Astrocyte of the hippocampus (primary cell): ENCODE measurements at regions not wholly inside any gene's neighbourhood (a gene's known extent, or its start where the extent isn't known, plus 50 kb on each side); places are given as distances from the start of the nearest gene placed in this dataset.
"Not testable (repeated sequence)": the region's sequence is repeated elsewhere in the genome, so short reads cannot be mapped to it uniquely, and the experiment has no call there.

Experiments used
- DNase-seq: peaks from one replicate; pipeline ENCODE4 v3.0.0; 2011; ENCODE audit warnings: low read depth, low spot score

DNA sequence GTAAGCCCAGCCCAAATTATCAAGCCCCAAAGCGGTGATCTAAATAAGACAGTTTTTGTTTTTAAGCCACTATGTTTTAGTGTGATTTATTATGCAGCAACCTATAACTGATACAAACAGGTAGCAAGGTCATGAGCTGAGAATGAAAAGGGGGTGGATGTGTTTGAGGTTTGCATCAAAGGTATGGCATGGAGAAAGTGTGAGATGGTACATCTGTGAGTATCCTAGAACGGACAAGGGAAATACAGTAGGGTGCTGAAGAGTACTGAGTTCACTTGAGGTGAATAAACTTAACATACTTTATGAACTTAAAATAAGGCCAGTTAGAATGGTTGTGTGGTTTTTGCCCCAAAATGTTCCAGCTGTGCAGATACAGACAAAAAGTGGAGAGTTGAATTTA lies 286.0 kb upstream of the B3GALT2 start:
- no peak for DNase-seq

DNA sequence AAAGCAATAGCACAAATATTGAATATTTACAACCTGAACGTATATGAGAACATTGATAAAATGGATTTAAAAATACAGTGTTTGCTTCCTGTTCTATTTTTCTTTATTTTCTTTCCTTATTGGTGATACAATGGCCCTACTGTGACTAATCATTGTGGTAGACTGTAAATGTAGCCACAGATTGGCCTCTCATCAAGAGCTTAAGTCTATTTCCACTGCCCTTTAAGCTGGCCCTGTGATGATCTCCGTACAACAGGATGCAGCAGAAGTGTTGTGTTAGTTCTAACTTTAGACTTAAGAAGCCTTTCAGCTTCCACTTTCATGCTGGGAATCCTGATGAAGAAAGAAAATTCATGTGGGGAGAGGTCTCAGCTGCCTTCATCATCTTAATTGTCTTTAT lies 285.6 kb upstream of the B3GALT2 start:
- peak; percentile 56 for DNase-seq

DNA sequence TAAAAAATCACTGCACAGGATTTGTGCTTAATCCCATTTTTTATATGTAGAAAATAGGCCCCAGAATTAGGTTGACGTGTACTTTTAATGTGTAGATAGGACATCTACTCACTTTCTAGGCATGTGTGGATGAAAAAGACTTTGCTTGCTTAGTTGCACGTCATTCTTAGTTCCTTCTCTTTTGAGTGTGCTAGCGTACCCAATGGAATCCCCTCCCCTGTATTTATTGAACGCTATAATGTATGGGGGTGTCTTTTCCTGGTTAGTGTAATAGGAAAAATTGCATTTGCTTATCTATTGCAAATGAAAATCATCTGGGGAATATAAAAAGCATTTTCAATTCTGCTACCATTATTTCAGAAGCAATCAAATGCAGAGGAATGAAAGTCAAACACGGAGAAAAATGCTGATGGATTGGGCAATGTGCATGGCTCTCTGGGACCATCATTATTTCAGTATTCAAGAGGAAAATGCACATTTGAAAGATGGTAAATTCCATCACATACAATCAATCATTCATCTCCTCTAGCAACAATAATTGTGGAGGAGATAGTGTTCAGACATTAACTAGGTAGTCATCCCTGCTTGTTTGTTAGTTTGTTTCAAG lies 277.0 kb upstream of the B3GALT2 start:
- DNase-seq, result no peak

DNA sequence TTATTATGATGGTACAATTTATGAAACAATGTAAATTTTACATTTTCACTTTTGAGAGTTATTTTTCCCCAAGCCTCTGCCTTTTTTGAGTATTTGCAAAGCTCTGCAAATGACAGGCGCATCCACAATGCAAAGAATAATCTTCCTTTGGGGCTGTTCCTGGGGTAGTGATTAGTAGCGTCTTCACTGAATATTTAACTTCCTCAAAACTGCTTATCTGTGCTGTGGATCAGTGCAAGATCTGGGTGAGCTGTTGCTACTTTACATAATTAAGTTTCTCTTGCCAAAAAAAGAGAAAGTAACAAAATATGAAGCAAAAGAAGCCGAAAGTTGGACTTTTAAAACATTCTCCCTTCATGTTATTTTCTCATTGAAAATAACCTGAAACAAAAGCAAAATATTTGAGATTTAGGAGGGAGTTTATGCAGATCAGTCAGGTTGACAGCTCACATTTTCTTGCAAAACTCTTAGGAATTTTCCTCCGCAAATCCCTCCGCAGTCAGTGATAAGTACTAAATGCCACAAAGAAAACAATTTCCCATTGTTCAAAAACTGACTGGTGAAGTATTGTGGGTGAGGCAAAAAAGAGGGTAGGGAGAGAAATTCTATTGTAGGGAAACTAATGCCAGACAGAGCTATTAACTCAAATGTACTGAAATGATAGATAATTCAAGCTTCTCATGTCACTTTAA lies 276.4 kb upstream of the B3GALT2 start:
- peak; percentile 78 for DNase-seq

DNA sequence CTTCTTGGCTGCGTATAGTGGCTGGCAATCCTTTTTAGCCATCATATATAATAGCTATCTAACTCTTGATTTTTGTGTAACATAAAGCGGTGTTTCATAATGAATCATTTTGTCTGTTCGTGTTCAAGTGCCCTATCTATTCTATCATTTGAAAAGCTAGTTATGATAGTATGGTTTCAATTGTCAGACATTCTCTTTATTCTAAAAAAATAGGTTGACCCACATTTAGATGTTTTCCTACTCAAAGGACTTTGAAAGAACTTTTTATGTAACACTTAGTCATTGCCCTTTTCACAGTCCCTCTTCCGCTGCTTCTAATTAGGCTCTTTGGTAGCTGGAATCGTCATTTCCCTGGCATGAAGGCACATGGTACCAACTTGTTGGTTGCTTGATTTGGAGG lies 272.2 kb upstream of the B3GALT2 start:
- peak; percentile 13 for DNase-seq

DNA sequence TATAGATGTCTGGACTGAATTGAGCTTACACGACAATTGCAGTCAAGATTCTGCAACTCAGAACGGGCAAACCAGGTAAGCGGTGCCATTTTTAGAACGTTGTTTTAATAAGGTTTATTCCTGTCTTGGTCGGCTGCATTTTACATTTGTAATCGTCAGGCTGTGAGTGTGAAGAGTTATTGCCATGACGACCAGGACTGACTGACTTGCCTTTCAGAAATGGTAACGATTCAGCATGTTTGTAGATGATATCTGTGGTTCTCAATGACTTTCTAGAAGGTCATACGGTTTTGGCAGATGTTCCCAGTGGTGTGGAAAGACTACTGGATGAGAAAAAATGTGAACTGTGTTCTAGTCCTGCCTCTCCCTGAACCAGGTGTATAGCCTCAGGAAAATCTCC lies 271.3 kb upstream of the B3GALT2 start:
- peak; percentile 5 for DNase-seq

DNA sequence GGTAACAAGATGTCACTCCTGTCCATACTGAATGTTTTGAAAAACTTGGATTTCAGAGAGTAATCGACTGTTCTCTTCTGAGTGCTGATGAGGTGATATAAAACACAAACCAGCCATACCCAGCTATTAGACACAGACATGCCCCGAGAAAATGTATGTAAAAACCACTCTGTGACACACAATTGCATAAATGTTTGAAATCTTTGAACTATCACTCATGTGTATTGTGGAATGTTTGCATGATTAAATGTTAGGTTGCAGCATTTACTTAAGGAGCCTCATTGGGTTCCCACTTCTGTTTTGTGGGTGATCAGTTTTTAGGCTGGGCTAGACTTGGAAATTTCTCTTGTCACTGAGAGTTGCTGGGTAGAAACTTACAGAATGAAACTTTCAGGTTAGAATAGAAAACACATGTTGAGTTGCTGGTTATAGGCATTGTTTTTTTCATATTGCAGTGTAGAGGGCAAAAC lies 270.4 kb upstream of the B3GALT2 start:
- peak; percentile 2 for DNase-seq

DNA sequence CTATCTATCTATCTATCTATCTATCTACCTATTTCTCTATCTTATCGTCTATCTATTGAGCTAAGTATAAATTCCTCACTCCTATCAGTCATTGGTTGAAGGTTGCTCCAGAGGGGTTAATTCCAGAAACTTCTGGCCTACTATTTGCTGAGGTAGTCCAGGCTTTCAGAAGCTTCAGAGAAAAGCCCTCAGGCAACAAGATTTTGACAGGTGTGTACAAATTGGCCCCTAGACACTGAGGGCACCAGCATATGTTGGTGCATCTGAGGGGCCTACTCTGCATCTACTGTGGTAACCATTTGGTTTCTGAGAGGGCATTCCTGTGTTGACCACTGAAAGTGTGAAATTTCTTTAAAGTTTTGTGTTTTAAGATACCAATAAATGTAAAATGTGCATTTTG lies 265.2 kb upstream of the B3GALT2 start:
- no peak for DNase-seq

DNA sequence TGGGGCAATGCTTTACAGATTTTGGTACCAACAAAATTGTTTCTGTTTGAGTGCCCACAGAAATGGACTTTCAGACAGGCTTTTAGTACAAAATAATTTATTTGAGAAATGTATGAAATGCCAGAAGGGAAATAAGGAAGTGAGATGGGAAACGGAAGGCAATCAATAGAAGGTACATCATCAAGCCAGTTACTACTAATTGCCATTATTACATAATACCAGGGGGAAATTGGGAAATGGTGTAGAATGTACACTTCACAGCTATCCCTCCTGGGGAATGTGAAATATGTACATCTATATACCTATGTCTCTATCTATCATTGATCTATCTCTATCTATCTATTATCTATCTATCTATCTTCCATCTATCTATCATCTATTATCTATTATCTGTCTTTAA lies 264.6 kb upstream of the B3GALT2 start:
- DNase-seq, result no peak

DNA sequence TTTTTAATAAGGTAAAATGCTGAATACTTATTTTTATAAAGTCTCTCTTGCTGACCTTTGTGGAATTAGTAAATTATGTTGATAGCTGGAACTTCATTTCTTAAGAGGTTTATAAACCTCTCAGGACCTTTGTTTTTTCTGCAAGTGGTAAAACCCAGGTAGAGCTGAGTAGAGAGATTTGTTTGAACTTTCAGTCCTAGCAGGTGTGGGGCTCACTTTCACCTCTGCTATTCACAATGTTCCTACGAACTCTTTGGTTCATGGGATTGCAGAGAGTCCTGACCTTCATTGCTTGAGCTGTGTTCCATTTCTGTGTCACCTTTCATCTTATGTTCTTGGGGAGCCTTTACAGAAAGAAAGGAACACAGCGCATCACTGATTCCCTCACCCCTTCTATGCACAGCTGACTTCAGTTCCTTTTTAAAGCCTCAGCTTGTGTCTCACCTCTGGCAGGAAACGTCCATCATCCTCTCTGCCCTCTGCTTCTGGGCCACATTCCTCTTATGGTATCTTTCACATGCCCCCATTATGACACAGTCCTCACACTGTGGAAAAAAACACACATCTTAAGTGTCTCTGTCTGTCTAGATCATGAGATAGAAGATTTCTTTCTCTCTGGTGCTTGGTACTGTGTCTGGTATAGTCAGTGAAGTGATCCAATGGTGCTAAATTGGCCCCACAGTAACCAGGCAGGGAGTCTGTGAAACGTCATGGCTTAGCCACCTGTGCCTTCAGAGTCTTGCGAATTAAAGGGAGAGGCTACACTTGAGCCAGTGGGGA lies 262.5 kb upstream of the B3GALT2 start:
- DNase-seq, result no peak

DNA sequence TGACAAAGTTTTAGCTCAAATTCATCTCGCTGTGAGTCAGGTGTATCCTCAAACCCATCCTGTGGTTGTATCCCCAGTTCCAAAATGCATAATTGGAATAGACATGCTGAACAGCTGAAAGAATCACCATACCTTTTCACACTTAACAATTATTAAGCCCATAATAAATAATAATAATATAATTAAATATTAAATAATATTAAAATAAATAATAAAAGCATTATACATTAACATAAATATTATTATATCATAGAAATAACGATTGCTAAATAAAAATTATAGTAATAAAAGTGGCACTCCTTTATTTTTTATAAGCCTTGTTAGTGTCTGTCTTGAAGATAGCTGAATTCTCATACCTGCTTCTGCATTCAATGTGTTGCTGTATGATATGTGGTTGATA lies 257.5 kb upstream of the B3GALT2 start:
- no peak for DNase-seq

DNA sequence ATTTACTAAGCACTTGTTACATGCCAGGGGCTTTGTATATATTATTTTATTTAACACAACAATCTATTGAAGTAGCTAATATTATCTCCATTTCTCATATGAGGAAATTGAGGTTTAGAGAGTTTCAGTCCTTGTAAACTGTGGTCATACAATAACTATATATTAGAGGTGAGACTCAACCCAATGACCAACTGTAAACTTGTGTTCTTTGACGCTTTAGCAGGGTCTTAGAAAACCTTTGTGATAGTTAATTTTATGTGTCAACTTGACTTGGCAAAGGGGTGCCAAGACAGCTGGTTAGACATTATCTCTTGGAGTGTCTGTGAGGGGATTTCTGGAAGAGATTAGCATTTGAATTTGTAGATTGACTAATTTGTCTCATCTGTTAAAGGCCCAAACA lies 252.4 kb upstream of the B3GALT2 start:
- DNase-seq, result no peak

DNA sequence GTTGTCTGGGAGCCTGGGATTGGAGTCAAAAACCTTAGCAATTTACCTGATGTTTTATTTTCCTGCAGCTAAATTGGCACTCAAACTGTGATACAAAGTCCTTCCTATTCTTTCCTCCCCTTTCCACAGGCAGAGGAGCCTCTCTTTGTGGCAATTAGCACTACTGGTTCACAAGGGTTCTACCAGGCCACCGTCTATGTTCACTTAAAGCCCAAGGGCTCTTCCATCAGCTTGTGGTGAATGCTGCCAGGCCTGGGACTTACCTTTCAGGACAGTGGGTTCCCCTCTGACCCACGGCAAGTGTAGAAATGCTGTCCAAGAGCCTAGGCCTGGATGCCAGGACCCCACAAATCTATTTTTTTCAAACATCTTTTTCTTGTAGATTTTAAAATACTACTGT lies 251.9 kb upstream of the B3GALT2 start:
- no peak for DNase-seq

DNA sequence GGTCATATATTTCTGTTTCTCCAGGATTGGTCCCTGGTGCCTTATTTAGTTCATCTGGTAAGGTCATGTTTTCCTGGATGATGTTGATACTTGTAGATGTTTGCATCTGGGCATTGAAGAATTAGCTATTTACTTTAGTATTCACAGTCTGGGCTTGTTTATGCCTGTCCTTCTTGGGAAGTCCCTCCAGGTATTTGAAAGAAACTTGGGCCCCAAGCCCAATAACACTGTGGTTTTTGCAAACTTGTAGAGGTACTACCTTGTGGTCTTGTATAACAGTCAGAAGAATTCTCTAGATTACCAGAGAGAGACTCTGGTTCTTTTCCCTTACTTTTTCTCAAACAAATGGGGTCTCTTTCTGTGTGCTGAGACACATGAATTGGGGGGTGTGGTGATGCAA lies 251.4 kb upstream of the B3GALT2 start:
- peak; percentile 16 for DNase-seq

DNA sequence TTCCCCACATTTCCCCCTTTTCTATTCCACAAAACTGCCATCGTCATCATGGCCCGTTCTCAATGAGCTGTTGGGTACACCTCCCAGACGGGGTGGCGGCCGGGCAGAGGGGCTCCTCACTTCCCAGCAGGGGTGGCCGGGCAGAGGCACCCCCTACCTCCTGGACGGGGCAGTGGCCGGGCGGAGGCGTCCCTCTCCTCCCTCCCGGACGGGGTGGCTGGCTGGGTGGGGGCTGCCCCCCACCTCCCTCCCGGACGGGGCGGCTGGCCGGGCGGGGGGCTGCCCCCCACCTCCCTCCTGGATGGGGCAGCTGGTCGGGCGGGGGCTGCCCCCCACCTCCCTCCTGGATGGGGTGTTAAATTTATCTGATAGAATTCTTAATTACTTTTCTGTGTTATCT lies 250.9 kb upstream of the B3GALT2 start:
- DNase-seq, result not testable (repeated sequence)

DNA sequence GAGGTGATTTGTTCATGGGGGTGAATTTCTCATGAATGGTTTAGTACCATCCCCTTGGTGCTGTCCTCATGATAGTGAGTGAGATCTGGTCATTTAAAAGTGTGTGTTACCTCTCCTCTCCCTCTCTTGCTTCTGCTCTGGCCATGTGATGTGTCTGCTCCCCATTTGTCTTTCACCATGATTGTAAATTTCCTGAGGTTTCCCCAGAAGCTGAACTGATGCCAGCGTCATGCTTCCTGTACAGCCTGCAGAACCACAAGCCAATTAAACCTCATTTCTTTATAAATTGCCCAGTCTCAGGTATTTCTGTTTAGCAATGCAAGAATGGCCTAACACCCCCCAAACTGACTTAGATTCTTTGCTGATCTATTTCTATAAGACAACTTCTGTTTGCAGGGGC lies 249.4 kb upstream of the B3GALT2 start:
- no peak for DNase-seq

DNA sequence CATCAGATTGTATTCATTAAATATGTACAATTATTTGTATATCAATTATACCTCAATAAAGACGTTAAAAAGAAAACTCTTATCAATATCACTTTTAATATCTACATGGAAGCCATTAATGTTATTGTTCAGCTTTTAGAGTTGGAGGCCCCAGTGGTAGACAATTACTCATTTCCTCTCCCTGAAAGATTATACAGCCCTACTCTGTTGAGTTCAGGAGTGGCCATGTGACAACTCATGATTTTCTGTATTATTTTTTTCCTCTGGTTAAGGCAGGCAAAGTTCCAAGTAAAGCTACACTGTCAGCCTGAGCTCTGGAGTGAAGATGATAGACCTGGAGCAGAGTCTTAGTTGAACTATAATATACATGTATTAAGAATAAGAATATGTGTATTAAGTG lies 247.9 kb upstream of the B3GALT2 start:
- no peak for DNase-seq

DNA sequence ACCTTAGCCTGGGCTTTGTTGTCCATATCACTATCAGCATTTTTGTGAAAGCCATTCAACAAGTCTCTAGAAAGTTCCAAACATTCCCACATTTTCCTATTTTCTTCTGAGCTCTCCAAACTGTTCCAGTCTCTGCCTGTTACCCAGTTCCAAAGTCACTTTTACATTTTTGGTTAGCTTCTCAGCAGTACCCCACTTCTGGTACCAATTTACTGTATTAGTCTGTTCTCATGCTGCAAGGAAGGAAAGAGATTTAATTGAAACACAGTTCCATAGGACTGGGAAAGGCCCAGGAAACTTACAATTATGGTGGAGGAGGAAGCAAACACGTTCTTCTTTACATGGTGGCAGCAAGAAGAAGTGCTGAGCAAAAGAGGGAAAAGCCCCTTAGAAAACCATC lies 247.2 kb upstream of the B3GALT2 start:
- no peak for DNase-seq

DNA sequence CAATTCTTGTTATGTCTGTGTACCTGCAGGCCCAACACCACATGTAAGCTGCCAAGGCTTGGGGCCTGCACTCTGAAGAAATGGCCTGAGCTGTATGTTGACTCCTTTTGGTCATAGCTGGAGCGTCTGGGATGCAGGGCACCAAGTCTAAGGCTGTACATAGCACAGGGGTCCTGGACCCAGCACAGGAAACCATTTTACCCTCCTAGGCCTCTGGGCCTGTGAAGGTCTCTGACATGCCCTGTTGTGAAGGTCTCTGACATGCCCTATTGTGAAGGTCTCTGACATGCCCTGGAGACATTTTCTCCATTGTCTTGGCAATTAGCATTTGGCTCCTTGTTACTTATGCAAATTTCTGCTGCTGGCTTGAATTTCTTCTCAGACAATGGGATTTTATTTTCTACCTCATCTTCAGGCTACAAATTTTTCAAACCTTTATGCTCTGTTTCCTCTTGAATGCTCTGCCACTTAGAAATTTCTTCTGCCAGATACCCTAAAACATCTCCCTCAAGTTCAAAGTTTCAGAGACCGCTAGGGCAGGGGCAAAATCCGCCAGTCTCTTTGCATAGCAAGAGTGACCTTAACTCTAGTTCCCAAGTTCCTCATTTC lies 246.7 kb upstream of the B3GALT2 start:
- no peak for DNase-seq

DNA sequence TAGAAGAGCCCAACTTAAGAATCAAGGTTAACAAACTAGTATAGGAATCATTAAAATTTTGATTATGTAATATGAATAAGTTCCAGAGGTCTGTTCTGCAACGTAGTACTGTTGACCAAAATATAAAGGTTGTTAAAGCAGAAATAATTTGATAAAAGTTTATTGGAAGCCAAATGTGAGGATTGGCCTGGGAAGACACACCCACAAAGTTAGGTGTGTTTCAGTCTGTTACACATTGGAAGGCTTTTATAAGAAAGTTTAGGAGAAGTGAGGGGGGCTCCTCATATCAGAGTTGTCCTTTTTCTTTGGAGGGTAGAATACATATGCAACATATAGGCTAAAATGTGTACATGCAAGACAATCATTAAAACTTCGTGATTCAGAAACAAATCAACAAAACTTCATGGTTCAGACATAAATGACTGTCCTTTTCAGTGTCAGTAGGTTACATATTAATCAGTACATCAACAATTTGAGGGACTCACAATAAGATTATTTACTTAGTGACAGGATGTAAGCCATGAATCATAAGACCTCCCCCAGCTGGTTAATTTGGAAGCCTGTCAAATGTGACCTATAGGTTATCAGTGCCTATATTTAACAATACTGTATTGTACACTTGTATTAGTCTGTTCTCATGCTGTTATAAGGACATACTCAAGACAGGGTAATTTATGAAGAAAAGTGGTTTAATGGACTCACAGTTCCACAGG lies 245.0 kb upstream of the B3GALT2 start:
- DNase-seq, result no peak

DNA sequence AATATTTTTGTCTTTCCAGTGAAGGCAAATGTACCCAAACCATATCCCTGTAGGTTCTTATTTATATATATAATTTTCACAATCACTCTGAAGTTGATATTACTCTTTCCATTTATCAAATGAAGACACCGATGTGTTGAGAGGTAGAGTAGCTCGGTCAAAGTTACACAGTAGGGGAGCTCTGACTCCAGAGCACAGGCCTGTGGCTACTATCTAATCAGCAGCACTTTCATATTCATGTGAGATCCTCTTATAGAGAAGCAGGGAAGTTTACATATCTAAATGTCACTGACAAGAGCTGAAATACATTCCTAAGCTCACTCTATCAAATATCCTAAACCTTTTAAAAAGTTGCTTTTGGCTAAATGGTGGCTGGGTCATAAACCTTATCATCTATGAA lies 241.1 kb upstream of the B3GALT2 start:
- DNase-seq, result no peak

DNA sequence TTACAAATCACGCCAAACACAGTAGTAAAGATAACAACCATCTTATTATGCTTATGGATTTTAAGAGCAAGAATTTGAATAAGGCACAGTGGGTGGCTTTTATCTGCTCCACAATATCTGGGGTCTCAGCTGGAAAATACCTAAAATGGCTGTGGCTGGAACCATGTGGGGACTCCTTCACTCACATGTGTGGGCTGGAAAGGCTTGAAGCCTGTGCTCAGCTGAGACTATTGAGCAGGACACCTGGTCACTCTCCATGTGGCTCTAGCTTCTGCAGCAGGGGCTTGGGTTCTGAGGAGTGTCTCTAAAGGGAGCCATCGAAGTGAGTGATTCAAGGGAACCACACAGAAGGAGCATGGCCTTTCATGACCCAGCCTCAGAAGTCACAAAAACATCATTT lies 239.6 kb upstream of the B3GALT2 start:
- no peak for DNase-seq
